Thyroid gland (tissue), 4 donors: ENCODE measurements at regions not wholly inside any gene's neighbourhood (a gene's known extent, or its start where the extent isn't known, plus 50 kb on each side); places are given as distances from the start of the nearest gene placed in this dataset.

ENCODE experiments used
- DNase-seq, 2 donors: peaks; one replicate each; pipeline ENCODE4 v3.0.0-alpha.2; 2019
- H3K27ac ChIP-seq, 3 donors: fragments of 200-600 bp; sonication (generic); 1 replicate in 2 of 3; 2 replicates in 1 of 3; pipeline ENCODE4 v1.5.1; 2016 to 2019; ENCODE audit warnings: mild to moderate bottlenecking in 1 of 3, moderate library complexity in 1 of 3
- H3K27me3 ChIP-seq: fragments of 200-600 bp; sonication (generic); one replicate; pipeline ENCODE4 v1.5.1; 2019
- H3K36me3 ChIP-seq, 2 donors: fragments of 200-600 bp; sonication (generic); one replicate each; pipeline ENCODE4 v1.5.1; 2016 to 2019
- H3K4me1 ChIP-seq, 2 donors: fragments of 200-600 bp; sonication (generic); one replicate each; pipeline ENCODE4 v1.5.1; 2017 to 2019
- H3K4me3 ChIP-seq, 3 donors: fragments of 200-600 bp; sonication (generic); replicated peaks in 1 of 3; 1 replicate in 2 of 3; 2 replicates in 1 of 3; pipeline ENCODE4 v1.5.1; 2016; ENCODE audit warnings: mild to moderate bottlenecking in 1 of 3
- H3K9me3 ChIP-seq: fragments of 200-600 bp; sonication (generic); one replicate; pipeline ENCODE4 v1.5.1; 2017
- POLR2A ChIP-seq, 2 donors: fragments of 450-650 bp; IDR thresholded peaks; one replicate each; pipeline ENCODE4 v1.6.1; 2017; ENCODE audit warnings: antibody characterized with exemption in 2 of 2, mild to moderate bottlenecking in 2 of 2, moderate library complexity in 1 of 2
- WGBS, 2 donors: methylation state at CpG; one replicate each; pipeline ENCODE4 v1.1.5; 2017; 5-methylcytosine and 5-hydroxymethylcytosine counted together
- intact Hi-C: fragments of 100-400 bp; cut with DNase I; formaldehyde crosslinking; loops from one replicate; pipeline ENCODE4 v1.15.1; 2023
- TF ChIP-seq, protein P1 (sequence below), 6 experiments: fragments of 200-600 bp in 3 of 6; fragments of 450-650 bp in 3 of 6; sonication (generic) in 3 of 6; IDR thresholded peaks; one replicate each; pipeline ENCODE4 v1.5.1; 2016 to 2019; ENCODE audit warnings: antibody characterized with exemption in 6 of 6, mild to moderate bottlenecking in 2 of 6, inconsistent platforms in 1 of 6, moderate library complexity in 1 of 6

DNA sequence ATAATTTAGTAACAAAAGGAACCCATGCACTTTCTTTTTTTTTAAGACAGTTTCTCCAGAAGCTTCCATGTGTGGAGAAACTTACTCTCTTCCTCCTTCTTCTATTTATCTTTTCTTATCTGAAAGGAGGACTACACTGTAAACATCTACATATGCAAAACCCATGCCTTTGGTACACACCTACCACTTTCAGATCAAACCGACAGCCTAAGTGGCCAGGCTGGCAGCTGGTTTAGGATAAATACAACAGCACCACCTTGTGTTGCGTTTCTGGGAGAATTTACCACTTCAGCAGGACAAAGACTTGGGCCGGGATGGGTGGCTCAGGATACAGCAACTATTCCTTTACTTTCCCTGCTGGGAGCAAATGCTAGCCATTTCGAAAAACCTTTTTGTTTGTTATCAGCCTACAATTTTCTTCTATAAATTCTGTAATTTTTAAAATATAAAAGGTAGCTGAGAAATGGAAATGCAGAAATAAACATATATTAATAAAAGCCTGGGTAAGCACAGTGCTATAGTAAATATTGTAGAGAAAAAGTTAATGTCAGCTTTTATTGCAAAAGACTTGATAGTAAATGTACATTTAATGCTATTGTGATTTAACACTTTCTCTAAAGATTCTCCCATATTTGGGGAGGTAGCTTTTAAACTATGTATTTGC, 94.0 kb upstream of the RFC3 start:
- peak overlapping the region in 1 of 3 donors; percentile 54 for H3K27ac ChIP-seq

GRCh38 chr13:33725340-33725739, 92.6 kb upstream of the RFC3 start:
- Histone ChIP-seq H3K4me1 (peaks cover 14 to 17% of the 10 kb centered on the region in 2 donors), H3K27me3 (no peaks in the 10 kb centered on the region), H3K4me3 (no peak overlapping the region), H3K36me3 (no peaks in the 10 kb centered on the region), H3K27ac (no peak overlapping the region), H3K9me3 (no peaks in the 10 kb centered on the region)
- no peak for DNase-seq
- intact Hi-C loops, result no loop called here
- WGBS, 2 donors, result 85 to 93% methylated on average over 2 of the region's 2 CpGs
- no peak for TF ChIP-seq POLR2A (IDR thresholded peaks at IDR 0.05)
- TF ChIP-seq, protein P1, sequence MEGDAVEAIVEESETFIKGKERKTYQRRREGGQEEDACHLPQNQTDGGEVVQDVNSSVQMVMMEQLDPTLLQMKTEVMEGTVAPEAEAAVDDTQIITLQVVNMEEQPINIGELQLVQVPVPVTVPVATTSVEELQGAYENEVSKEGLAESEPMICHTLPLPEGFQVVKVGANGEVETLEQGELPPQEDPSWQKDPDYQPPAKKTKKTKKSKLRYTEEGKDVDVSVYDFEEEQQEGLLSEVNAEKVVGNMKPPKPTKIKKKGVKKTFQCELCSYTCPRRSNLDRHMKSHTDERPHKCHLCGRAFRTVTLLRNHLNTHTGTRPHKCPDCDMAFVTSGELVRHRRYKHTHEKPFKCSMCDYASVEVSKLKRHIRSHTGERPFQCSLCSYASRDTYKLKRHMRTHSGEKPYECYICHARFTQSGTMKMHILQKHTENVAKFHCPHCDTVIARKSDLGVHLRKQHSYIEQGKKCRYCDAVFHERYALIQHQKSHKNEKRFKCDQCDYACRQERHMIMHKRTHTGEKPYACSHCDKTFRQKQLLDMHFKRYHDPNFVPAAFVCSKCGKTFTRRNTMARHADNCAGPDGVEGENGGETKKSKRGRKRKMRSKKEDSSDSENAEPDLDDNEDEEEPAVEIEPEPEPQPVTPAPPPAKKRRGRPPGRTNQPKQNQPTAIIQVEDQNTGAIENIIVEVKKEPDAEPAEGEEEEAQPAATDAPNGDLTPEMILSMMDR (IDR thresholded peaks at IDR 0.05), result no peak

More for the DNA sequence above, 94.0 kb upstream of the RFC3 start:
- no peaks in the 10 kb centered on the region for H3K9me3 ChIP-seq
- intact Hi-C loops, result loop anchor here (5.0 kb wide), 1 partner anchor 182 kb away; no protein-coding TSS in a partner anchor
- 5 to 7% methylated on average over 4 of the region's 4 CpGs for WGBS, 2 donors
- DNase-seq, result peak; percentile 76 to 80
- TF ChIP-seq POLR2A (IDR thresholded peaks at IDR 0.05), result no peak
- TF ChIP-seq, protein P1 (IDR thresholded peaks at IDR 0.05), result peak; percentile 36 to 80 (median 69)
- no peaks in the 10 kb centered on the region for H3K36me3 ChIP-seq
- H3K4me3 ChIP-seq, result no peak overlapping the region
- H3K4me1 ChIP-seq, result peaks cover 5 to 7% of the 10 kb centered on the region in 2 donors
- no peaks in the 10 kb centered on the region for H3K27me3 ChIP-seq

DNA sequence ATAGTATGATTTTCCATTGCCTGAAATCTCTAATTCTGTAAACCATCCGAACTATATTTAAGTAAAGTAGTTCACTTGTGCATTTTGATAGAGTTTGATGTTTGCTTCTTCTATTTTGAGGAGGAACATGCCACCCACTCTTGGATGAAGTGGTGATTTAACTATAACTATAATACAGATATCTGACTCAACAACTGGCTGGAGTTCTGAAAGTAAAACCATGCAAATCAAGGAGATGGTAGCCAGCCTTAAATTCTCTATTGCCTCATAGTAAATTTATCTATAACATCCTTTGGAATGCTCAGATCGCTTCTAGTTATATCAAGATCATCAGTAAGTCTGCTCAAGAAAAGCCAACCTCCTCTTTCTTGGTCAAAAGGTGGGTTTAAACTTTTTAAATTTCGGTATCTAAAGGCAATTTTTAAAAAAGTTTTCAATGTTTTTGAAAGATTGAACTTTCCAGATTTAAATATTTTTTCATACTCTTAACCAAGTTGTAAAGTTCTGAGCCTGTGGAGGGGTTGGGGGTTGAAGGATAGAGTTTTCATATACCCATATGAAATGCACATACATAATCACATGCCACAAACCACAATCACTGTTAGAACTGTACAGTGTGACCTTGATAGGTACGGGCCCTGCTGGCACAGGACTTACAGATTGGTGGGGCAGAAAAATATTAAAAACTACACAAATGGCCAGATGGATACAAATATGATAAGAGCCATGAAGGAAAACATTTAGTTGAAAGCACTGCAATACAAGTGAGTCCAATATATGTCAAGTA, 90.5 kb upstream of the RFC3 start:
- H3K27ac ChIP-seq, result no peak overlapping the region
- no peaks in the 10 kb centered on the region for H3K36me3 ChIP-seq
- peaks cover 23% of the 10 kb centered on the region in 2 donors for H3K4me1 ChIP-seq
- TF ChIP-seq, protein P1 (IDR thresholded peaks at IDR 0.05), result no peak
- no peak for TF ChIP-seq POLR2A (IDR thresholded peaks at IDR 0.05)
- 88 to 91% methylated on average over 4 of the region's 4 CpGs for WGBS, 2 donors
- DNase-seq, result no peak
- H3K27me3 ChIP-seq, result no peaks in the 10 kb centered on the region
- intact Hi-C loops, result no loop called here
- no peak overlapping the region for H3K4me3 ChIP-seq
- no peaks in the 10 kb centered on the region for H3K9me3 ChIP-seq

DNA sequence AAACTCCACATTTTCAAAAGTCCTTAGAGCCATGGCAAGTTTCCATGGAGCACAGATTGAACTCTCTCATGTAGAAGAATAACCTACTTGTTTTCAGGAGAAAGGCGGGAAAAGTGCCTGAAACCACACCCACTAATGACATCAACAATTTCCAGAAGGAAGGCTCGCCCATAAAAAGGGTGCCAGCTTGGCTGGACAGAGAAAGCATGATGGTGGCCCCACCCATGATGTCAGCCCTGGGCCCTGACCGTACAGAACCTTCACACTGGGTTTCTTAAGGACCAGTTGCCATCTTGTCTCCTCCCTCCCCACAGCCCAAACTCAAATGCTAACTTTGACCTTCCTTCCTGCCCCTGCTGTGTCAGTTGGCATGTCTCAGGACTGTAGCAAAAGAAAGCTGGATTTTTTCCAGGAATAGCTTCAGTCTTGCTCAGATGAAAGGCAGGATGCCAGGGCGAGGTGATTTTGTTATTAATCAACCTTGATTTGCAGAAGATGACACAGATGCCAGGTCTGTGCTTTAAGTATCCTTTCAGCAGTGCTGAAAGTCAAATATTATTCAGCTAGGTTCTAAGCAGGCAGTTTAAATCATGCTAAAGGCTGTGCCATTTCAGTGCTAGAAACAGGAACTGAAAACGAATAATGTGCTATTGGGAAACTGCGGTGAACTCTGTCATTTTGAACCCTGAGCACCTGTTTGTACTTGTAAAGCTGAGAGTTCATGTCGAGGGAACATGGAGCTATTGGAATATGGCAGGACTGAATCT, 89.5 kb upstream of the RFC3 start:
- Histone ChIP-seq H3K27me3 (no peaks in the 10 kb centered on the region), H3K4me3 (no peak overlapping the region), H3K9me3 (no peaks in the 10 kb centered on the region), H3K36me3 (no peaks in the 10 kb centered on the region), H3K27ac (peak overlapping the region in 1 of 3 donors; percentile 12), H3K4me1 (peaks cover 18 to 23% of the 10 kb centered on the region in 2 donors)
- peak in 1 of 2 donors; percentile 21 for DNase-seq
- TF ChIP-seq, protein P1 (IDR thresholded peaks at IDR 0.05), result no peak
- TF ChIP-seq POLR2A (IDR thresholded peaks at IDR 0.05), result no peak
- intact Hi-C loops, result no loop called here
- WGBS, 2 donors, result 75 to 93% methylated on average over 7 of the region's 7 CpGs
